HG03521 (cell line): ENCODE measurements at regions not wholly inside any gene's neighbourhood (a gene's known extent, or its start where the extent isn't known, plus 50 kb on each side); places are given as distances from the start of the nearest gene placed in this dataset.

Experiments used
- ATAC-seq: cut with Tn5 transposase; IDR thresholded peaks from one replicate; pipeline ENCODE4 v1.9.1; 2021; ENCODE audit warnings: mild to moderate bottlenecking, moderate library complexity; ENCODE audit not compliant: unreplicated experiment

DNA sequence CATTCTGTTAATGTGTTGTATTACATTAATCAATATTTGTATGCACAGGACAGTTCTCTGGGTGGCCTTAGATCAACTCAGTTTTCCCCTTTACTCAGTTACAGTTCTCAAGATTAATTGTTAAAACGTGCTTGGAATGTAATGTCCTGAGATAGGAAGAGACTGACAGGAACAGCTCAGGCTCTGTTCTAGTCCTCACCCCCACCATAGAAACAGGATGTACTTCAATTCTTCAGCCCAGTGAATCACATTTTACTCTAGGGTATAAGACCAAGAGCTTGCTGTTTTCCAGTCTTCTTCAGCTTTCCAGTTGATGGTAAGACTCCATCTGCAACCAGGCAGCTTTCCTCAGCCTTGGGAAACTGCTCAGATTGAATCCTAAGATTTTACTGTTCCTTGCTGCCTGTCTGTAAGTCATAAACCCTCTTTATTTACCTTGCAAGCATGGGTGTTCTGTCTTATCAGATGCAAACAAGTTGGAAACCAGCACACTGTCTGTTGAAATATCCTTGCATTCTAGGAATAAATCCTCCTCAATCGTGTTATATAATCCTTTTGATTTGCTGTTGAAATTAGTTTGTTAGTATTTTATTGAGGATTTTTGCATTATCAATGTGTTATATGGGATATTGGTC is 836.9 kb upstream of the PCDH9 start:
- ATAC-seq, result no peak

DNA sequence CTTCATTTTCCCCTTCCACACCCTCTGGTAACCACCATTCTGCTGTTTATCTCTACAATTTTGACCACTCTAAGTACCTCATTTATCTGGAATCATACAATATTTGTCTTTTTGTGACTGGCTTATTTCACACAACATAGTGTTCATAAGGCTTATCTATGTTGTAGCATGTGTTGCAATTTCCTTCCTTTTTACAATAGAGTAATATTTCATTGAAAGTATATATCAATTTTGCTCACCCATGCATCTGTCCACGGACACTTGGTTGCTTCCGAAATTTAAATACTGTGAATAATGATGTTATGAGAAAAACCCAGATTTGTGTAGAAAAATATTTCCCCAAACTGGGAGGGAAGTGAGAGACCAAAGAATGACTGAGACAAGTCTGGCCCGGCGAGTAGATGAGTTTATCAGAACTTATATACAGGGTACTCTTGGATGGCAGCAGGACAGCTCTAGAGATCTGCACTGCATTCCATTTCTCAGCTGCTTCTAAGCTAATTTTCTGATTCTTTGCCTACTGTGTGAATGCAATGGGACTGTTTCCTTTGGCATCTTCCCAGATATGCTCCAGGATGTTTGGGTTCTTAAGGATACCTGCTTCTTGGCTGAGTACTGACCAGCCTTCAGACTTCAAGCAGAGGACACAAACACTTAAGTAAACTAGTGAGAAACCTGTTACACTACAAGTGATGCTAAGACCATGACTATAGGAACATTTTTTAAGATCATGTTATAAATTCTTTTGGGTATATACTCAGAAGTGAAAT is 834.0 kb upstream of the PCDH9 start:
- ATAC-seq, result no peak

DNA sequence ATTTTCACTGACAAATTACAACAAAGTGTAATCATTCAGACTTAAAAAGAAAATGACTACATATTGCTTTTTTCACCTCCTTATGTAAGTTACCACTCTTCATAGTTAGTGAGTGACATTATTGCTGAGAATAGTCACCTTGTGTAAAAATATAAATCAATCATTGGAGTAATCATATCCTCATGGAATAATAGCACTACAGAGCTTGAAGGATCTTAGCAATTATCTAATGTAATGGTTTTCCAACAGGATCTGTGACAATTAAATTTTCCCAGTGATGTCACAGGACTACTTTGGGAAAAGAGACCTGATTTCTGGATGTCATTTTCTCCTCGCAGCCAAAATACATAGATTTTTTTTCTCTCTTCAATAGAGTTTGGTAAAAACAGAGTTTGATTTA is 833.0 kb upstream of the PCDH9 start:
- no peak for ATAC-seq

DNA sequence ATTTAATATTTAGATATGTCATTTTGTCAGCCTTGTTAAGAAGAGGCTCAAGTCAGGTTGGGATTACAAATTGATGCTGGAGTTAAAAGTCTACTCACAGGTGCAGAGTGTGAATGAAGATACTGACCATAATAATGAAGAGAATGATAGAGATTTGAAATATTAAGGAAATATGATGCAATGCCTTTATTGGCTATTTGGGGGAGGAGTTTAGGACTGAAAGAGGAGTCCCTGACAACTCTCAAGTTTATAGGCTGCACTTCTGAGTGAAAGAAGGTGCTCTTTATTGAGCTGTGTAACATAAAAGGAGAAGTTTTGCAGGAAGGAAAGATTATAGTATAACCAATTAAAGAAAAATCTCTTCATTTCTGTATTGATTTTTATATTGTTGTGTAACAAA is 827.7 kb upstream of the PCDH9 start:
- ATAC-seq, result no peak

DNA sequence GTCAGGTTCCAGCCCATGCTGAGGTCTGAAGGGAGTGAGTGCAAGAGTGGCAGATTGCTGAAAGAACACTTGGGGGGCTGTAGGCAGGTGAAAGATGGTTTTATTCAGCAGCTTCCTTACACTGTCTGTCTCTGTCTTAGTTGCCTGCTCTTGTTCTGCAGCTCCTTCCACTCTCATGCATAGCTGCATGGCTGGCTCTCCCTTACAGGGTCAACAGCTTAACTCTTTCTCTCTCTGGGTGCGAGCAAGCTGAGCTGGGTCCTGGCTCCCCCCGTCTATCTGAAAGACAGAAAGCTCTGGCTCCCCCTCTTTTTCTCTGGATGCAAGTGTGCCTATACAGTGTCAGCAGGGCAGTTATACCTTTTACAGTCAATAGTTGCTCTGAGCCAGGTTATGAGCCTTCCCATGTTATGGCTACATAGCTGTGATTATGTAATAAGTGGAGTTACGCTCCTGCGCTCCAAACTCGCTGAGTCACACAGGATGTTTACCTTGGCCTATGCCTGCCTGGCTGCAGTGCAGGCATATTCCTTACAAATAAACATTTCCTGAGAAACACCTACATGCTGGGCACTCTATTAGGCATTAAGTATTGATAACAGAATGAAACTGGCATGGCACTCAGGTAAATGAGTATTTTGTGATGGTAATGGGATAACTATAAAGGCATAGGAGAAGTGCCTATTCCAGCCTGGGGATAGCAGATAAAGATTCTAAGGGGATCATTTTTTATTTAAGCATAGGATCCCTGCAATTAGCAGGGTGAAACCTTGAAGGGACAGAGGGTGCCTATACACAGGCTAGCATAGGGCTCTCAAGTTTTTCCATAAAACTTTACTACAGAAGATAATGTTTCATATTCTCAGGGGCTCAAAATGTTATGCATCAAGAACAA is 826.9 kb upstream of the PCDH9 start:
- ATAC-seq, result no peak

DNA sequence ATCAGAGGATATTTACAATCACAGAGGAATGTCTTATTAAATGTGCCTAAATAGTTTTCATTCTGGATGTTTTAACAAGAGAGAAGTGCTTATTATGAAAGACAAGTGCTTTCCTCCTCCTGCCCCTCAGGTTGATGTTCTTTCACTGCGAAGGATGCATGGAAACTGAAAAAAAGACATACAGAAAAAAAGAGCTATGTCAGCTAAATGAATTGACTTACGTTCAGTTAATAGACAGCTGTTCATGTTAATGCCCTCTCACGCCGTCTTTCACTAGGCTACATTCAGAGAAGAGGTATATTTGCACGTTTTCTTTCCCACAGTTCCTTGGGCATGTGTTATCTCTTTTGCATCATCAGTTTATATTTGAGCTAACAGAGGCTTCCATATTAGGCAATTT is 821.8 kb upstream of the PCDH9 start:
- ATAC-seq, result no peak

DNA sequence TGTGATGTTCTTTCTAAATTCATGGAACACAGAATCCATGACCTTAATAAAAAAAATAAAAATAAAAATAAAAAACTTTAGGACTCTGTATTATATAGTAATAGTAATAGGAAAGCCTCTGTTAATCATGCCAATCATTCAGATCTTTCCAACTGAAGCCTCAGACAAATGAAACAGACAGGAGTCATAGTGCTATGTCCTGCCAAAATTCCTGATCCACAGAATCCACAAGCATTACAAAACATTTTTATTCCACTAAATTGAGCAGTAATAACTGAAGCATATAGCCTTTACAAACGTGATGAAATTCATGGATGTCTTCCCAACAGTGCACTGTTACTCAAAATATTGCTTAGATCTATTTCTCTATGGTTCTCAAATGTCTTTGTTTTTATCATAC is 820.6 kb upstream of the PCDH9 start:
- ATAC-seq, result no peak

DNA sequence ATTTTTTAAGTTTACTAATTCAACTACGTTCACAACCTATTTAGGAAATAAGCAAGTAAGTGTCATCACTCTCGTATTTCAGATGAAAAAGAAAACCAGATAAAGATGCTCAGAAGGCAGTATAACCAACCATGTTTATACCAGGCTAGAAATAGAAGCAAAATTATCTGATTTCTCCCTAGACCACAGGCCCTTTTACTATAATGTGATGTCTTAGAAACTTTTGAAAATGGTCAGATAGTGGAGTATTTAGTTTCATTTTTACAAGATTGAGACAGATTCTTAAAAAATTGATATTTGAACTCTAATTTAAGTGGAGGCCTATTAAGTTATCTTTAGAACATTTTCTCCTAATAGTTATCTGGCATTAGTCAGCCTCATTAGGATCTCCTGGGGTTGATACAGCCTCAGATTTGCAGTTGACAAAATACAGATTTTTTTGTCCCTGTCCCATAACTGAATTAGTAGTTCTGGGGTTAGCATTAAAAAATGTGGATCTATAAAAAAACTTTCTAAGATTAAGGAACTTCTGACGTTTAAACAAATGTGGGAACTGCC is 818.7 kb upstream of the PCDH9 start:
- ATAC-seq, result no peak

DNA sequence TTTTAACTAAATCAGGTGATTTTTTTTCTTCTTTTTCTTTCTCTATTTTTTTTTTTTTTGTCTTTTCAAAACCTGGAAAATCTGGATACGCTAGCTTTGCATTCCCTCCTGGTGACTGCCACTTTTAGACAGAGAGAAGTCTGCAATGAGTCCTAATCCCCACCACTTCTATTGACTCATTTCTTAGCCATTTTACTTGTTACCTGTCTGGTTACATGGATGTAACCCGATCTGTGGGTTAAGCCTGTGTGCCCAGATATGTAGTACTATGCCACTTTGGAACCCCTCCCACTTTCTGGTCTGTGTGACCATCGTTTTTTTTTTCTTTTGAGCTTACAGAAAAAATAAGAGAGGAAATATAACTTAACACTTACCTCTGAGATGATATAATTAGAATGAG is 817.8 kb upstream of the PCDH9 start:
- no peak for ATAC-seq

DNA sequence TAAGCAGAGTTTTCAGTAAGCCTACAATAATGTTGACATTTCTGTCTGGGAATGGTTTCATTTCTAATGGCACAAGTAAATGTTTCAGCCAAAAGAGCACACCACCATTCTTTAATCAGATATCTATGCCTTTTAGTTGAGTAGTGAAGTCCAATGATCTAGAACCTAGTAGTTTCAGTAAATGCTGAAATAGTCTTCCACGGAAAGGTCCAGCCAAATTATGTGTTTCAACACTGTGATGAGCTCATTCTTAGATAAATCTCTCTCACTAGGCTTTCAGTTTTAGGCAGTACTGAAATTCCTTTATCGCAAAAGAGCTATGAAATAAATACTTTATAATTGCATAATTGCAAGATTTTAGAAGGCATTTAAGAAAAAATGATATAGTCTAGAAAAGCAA is 816.8 kb upstream of the PCDH9 start:
- ATAC-seq, result no peak

DNA sequence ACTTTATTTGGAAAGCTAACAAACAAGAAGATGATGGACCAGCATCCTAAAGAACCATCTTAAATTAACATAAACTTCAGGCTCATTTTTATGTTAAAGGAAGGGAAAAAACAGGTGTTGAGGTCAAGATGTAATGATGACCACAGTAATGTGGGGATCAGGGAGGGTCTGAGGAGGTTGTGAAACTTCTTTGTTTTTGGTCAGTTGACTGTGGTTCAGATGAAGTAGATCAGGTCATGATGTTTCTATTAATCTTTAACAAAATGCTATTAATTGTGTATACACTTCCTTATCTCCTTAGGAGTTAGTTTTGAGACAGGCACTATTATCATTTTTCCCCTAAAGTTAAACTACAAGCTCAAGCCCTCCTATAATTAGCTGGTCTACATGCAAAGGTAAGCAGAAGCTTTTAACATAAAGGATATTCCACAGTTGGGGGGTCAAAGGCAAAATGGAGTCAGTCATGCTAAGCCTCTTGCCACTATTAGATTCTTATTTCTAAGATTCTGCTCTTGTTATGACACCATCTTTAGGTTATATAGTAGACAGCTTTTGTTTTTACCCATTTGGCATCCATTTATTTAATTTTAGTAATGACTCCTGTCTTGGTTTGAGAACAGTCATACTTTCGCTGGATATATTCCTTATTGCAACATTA is 800.1 kb upstream of the PCDH9 start:
- no peak for ATAC-seq

DNA sequence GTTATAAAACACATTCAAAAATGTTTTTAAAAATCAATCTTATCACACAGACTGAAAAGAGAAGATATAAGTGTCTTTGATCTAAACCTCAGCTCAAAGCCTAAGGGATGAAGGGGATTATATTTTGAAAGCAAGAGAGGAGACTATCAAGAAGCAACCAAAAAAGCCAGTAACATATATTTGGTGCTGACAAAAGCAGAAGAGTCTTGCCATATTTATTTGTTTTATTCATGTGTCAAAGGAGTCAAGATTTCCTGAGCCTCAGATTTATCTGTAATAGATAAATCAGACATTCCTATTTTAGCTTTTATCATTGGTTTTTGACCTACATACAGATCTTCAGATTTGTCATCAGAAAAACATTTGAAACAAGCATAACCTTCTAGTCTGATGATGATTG is 798.6 kb upstream of the PCDH9 start:
- ATAC-seq, result no peak

DNA sequence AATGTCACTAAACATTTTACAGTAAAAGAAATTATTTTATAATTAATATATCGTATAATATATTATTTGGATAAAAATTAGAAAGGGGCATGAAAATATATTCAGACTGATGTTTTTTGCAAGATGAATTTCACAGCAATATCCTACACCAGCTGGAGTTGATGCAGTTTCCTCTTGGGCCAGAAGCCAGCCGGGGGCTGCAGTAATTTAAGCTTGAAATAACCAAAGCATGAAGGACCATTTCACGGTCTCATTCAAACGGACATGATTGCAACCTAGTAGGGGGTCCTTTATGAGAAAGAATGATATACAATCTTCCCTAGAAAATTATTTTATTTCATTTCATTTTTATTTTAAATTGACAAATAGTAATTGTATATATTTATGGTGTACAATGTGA is 797.2 kb upstream of the PCDH9 start:
- no peak for ATAC-seq

DNA sequence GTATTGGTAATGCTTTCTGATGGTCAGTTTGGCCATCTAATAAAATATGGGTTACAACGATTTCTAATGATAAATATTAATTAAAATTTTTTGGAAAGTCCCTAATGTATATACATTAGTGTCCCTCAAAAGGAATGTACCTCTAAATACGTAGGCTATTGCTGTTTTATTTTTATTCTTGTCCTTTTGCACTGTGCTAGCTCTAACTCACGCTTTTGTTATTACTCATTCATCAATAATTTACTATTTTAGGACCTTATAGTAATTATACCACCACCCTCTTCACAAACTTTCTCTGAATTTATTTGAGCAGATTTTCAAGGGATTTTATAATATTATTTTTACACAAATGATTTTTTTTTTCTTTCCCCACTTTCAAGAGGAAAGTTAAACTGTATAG is 795.9 kb upstream of the PCDH9 start:
- no peak for ATAC-seq

DNA sequence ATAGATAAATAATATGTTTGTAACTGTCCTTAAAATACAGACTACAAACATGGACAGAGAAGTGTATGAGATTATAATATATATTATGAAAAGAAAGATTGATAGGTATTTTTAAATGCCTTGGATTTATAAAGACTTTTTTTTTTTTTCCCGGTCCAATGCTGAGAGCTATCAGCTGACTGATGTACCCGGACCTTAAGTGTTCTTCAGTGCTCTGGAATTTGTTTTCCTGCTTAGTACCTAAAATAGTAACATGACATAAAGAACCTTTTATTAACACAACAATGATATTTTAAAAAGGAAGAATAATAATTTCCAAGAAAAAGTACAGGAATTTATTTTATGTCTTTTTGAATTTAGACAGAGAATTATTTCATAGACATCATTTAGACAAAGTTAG is 795.5 kb upstream of the PCDH9 start:
- no peak for ATAC-seq

DNA sequence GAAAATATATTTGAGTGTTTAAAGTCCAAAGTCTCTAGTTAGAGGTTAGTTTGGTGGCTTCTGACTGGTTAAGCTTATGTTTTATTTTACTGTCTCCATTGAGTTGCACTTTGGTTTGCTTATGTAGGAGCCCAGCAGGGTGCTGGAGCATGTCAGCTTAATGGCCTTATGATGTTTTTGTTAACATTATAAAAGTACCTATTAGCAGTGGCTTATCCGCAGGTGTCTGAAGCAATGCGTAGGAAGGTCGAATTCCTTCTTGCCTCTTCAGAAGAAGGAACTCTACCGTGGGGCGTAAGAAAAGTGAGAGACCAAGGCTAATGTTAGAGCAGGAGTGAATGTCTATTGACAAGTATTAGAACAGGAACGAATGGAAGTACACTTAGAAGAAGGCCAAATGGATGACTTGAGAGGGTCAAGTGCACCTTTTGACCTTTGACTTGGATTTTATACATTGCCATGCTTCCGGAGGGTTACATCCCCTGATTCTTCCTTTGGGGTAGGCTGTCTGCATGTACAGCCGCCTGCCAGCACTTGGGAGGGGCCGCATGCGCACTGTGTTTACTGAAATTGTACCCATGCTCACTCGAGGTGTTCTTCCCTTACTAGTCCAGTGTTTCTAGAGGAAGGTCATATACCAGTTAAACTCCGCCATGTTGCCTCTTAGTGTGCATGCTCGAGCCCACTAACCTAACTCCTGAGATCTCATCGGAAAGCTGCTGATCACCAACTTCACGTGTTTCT is 793.9 kb upstream of the PCDH9 start:
- ATAC-seq, result no peak

DNA sequence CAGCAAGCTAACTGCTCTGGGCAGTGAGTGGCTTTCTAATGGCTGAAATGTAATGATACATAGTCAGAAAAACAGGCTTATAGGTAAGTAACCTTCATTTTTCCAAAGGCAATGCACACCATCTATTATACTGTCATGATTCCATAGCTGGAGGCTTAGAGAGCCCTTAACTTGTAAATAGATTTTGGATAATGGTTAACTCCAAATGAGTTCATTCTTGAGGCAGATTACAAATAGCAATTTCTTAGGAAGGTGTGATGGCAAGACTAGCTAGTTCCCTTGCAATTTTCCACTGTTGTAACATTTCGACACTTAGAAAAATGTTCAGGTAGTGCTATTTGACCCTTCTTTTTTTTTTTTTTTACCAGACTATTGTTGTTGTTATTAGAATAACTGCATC is 789.8 kb upstream of the PCDH9 start:
- no peak for ATAC-seq

DNA sequence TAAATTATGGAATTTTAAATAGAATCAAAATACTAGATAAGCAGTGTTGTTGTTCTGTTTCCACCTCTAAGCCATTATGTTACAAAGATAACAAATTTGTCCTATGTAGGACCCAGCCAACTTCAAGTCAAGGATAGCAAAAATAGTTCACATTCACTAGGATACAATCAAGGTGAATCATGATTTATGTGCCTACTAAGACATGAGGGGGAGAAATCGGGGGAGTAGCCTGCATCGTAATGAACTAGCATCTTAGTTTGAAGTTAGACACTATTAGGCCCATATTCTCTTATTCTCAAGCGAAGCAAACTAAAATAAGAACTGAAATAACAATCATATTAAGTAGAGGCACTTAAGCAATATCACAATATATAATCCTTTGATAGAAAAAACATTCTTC is 779.4 kb upstream of the PCDH9 start:
- no peak for ATAC-seq

DNA sequence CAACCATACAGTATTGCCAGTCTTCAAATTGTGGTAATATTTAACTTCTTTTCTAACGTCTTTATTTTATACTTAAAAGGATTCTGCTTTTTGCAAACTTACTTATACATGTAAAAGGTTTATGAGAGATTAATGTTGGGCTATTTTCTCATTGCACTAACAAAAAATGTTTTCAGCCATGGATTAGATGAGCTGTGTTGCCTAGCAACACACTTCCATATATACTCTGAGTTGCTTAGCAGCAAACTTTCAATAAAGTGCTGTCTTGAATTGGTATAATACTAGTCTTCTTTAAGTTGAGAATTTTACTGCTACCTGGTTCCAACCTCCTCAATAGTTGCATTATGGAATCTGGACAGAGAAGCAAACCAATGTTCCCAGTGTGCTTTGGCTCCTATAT is 777.4 kb upstream of the PCDH9 start:
- ATAC-seq, result no peak

DNA sequence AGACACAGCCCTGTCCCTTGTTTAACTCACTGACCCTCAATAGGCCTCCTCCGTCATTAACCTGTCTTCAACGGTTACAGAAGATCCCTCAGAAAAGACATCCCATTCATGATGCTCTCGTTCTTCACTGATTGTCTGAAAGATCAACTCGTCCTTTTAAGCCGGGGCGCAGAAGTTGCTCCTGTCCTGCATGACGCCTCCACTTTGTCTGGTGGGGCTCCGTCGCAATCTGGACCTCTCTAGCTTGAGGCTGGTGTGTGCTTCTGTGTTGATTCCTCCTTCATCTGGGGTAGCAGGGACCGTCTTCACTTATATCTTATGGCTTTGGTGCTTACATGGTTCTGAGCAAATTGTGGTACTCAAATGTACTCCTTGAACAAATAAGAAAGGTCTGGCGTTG is 766.0 kb upstream of the PCDH9 start:
- ATAC-seq, result no peak
